ENCODE measurements at regions not wholly inside any gene's neighbourhood (a gene's known extent, or its start where the extent isn't known, plus 50 kb on each side); places are given as distances from the start of the nearest gene placed in this dataset.

GRCh38 chr4:56745042-56745441 lies 63.9 kb upstream of the HOPX start:
- no peak for DNase-seq (ENCODE audit: low read depth in 2 of 2)
- TF ChIP-seq CTCF (IDR thresholded peaks at IDR 0.05; ENCODE audit: low read depth, low read length), result no peak

GRCh38 chr4:56744030-56744429 lies 62.9 kb upstream of the HOPX start:
- DNase-seq (ENCODE audit: low read depth in 2 of 2), result no peak
- no peak overlapping the region for H3K4me3 ChIP-seq (replicated peaks in 1 of 2; ENCODE audit: low read depth in 2 of 2, low read length in 2 of 2)
- no peak for TF ChIP-seq CTCF (IDR thresholded peaks at IDR 0.05; ENCODE audit: low read depth, low read length)

More at GRCh38 chr4:56745042-56745441, 63.9 kb upstream of the HOPX start:
- H3K4me3 ChIP-seq (replicated peaks in 1 of 2; ENCODE audit: low read depth in 2 of 2, low read length in 2 of 2), result no peak overlapping the region

- no peak for DNase-seq (ENCODE audit: low read depth in 2 of 2)
- H3K4me3 ChIP-seq (replicated peaks in 1 of 2; ENCODE audit: low read depth in 2 of 2, low read length in 2 of 2), result no peak overlapping the region
- TF ChIP-seq CTCF (IDR thresholded peaks at IDR 0.05; ENCODE audit: low read depth, low read length), result no peak
These were observed 62.5 kb upstream of the HOPX start for GRCh38 chr4:56743550-56743949.

- H3K4me3 ChIP-seq (replicated peaks in 1 of 2; ENCODE audit: low read depth in 2 of 2, low read length in 2 of 2), result no peak overlapping the region
- no peak for TF ChIP-seq CTCF (IDR thresholded peaks at IDR 0.05; ENCODE audit: low read depth, low read length)
- DNase-seq (ENCODE audit: low read depth in 2 of 2), result peak; percentile 30 to 49
These were observed 61.2 kb upstream of the HOPX start for GRCh38 chr4:56742080-56742871.

- TF ChIP-seq CTCF (IDR thresholded peaks at IDR 0.05; ENCODE audit: low read depth, low read length), result no peak
- no peak for DNase-seq (ENCODE audit: low read depth in 2 of 2)
- no peak overlapping the region for H3K4me3 ChIP-seq (replicated peaks in 1 of 2; ENCODE audit: low read depth in 2 of 2, low read length in 2 of 2)
These were observed 60.5 kb upstream of the HOPX start for GRCh38 chr4:56741595-56741994.

- no peak for TF ChIP-seq CTCF (IDR thresholded peaks at IDR 0.05; ENCODE audit: low read depth, low read length)
- H3K4me3 ChIP-seq (replicated peaks in 1 of 2; ENCODE audit: low read depth in 2 of 2, low read length in 2 of 2), result no peak overlapping the region
- peak in 1 of 2 donors; percentile 12 for DNase-seq (ENCODE audit: low read depth in 2 of 2)
These were observed 58.1 kb upstream of the HOPX start for GRCh38 chr4:56739066-56739777.

Measured in cardiac fibroblast (primary cell).